Heart left ventricle (tissue), 13 donors: ENCODE measurements at regions not wholly inside any gene's neighbourhood (a gene's known extent, or its start where the extent isn't known, plus 50 kb on each side); places are given as distances from the start of the nearest gene placed in this dataset.

Source experiments
- CTCF ChIP-seq, 12 donors: fragments of 200-600 bp; sonication (generic) in 4 of 12; IDR thresholded peaks; one replicate each; pipeline versions ENCODE4 v1.5.0 to v1.8.0; 2018 to 2022; ENCODE audit warnings: antibody characterized with exemption in 12 of 12, mild to moderate bottlenecking in 5 of 12
- POLR2A ChIP-seq, 2 donors: fragments of 450-650 bp; IDR thresholded peaks; one replicate each; pipeline ENCODE4 v1.6.1; 2017; ENCODE audit warnings: antibody characterized with exemption in 2 of 2, mild to moderate bottlenecking in 2 of 2, moderate library complexity in 2 of 2
- donor health status: ischemic (EF 13 %, LVEDD 7.1; RV severe dilation, severe dysfunction).
- donor health status: DM: no; HTN: yes; CAD: no.
- donor health status: DM: no; HTN: no; CAD: no.
- donor health status: ischemic (EF 25% LVEDD 6.9; RV normal size, moderate dysfunction).
- donor health status: ischemic (EF 25% LVEDD 5.7; RV mildly dilated, moderate dysfunction).
- donor health status: ischemic (EF 35%, LVEDD 5.7; RV mildly dilated, moderate dysfunction).
- donor health status: nonischemic (EF 11% LVEDD 7.7; RV severe dilation, severe dysfunction).
- donor health status: DM: yes; HTN: yes; CAD: no.
- donor health status: PGD.
- donor health status: ischemic (EF 29% LVEDD 5.4; RV normal size, mild dysfunction).
- donor health status: nonischemic (EF 23%, LVEDD 6.1; RV moderate dilation, normal function).

GRCh38 chr3:139755551-139755950 lies 77.8 kb upstream of the NMNAT3 start:
- TF ChIP-seq CTCF (IDR thresholded peaks at IDR 0.05) (no peak), POLR2A (IDR thresholded peaks at IDR 0.05) (no peak)
